MG63 (cell line): ENCODE measurements at regions not wholly inside any gene's neighbourhood (a gene's known extent, or its start where the extent isn't known, plus 50 kb on each side); places are given as distances from the start of the nearest gene placed in this dataset.
A peak's percentile ranks its signal among the peaks of the same experiment; 100 is the strongest.
"Not testable (repeated sequence)": the region's sequence is repeated elsewhere in the genome, so short reads cannot be mapped to it uniquely, and the experiment has no call there.

Experiments used
- DNase-seq: peaks from one replicate; pipeline ENCODE4 v3.0.0-alpha.2; 2020
- H3K27me3 ChIP-seq: fragments of 250-450 bp; sonication (Bioruptor Pico); 2 replicates; pipeline ENCODE4 v1.5.1; 2020; ENCODE audit warnings: mild to moderate bottlenecking, moderate library complexity
- H3K36me3 ChIP-seq: fragments of 250-450 bp; sonication (Bioruptor Pico); 2 replicates; pipeline ENCODE4 v1.5.1; 2020; ENCODE audit warnings: mild to moderate bottlenecking, moderate library complexity
- H3K4me3 ChIP-seq: fragments of 250-450 bp; sonication (Bioruptor Pico); 2 replicates; pipeline ENCODE4 v1.5.1; 2020; ENCODE audit warnings: mild to moderate bottlenecking, moderate library complexity
- H3K9me3 ChIP-seq: fragments of 250-450 bp; sonication (Bioruptor Pico); 2 replicates; pipeline ENCODE4 v1.5.1; 2020; ENCODE audit warnings: mild to moderate bottlenecking, moderate library complexity

- DNase-seq: no peak
- H3K36me3 ChIP-seq: no peaks in the 10 kb centered on the region
- H3K9me3 ChIP-seq: no peaks in the 10 kb centered on the region
- no peaks in the 10 kb centered on the region for H3K27me3 ChIP-seq
- H3K4me3 ChIP-seq: no peak overlapping the region
These were observed 221.3 kb downstream of the OPA1 start for GRCh38 chr3:193814166-193814892.

- no peak for DNase-seq
- H3K9me3 ChIP-seq: no peaks in the 10 kb centered on the region
- H3K27me3 ChIP-seq: no peaks in the 10 kb centered on the region
- no peak overlapping the region for H3K4me3 ChIP-seq
- H3K36me3 ChIP-seq: no peaks in the 10 kb centered on the region
These were observed 222.4 kb downstream of the OPA1 start for GRCh38 chr3:193815246-193816027.

GRCh38 chr3:193816028-193816395, 223.0 kb downstream of the OPA1 start:
- no peak for DNase-seq
- no peaks in the 10 kb centered on the region for H3K9me3 ChIP-seq
- H3K4me3 ChIP-seq: no peak overlapping the region
- no peaks in the 10 kb centered on the region for H3K27me3 ChIP-seq
- no peaks in the 10 kb centered on the region for H3K36me3 ChIP-seq

GRCh38 chr3:193816656-193817311, 223.8 kb downstream of the OPA1 start:
- Histone ChIP-seq H3K9me3 (no peaks in the 10 kb centered on the region), H3K4me3 (no peak overlapping the region), H3K36me3 (no peaks in the 10 kb centered on the region), H3K27me3 (no peaks in the 10 kb centered on the region)
- no peak for DNase-seq

GRCh38 chr3:193819117-193820010, 226.4 kb downstream of the OPA1 start:
- Histone ChIP-seq H3K36me3 (no peaks in the 10 kb centered on the region), H3K4me3 (no peak overlapping the region), H3K9me3 (no peaks in the 10 kb centered on the region), H3K27me3 (no peaks in the 10 kb centered on the region)
- DNase-seq: no peak

GRCh38 chr3:193821151-193821668, 228.2 kb downstream of the OPA1 start:
- H3K36me3 ChIP-seq: no peaks in the 10 kb centered on the region
- H3K4me3 ChIP-seq: no peak overlapping the region
- H3K9me3 ChIP-seq: no peaks in the 10 kb centered on the region
- no peak for DNase-seq
- no peaks in the 10 kb centered on the region for H3K27me3 ChIP-seq

GRCh38 chr3:193822492-193823212, 229.6 kb downstream of the OPA1 start:
- Histone ChIP-seq H3K9me3 (no peaks in the 10 kb centered on the region), H3K27me3 (no peaks in the 10 kb centered on the region), H3K4me3 (no peak overlapping the region), H3K36me3 (no peaks in the 10 kb centered on the region)
- DNase-seq: no peak

- H3K4me3 ChIP-seq, DNase-seq, H3K9me3 ChIP-seq, H3K36me3 ChIP-seq, H3K27me3 ChIP-seq: not testable (repeated sequence)
These were observed 230.2 kb downstream of the OPA1 start for GRCh38 chr3:193823213-193823605.

GRCh38 chr3:193824365-193824764, 231.4 kb downstream of the OPA1 start:
- H3K27me3 ChIP-seq: no peaks in the 10 kb centered on the region
- no peak overlapping the region for H3K4me3 ChIP-seq
- no peaks in the 10 kb centered on the region for H3K36me3 ChIP-seq
- no peak for DNase-seq
- no peaks in the 10 kb centered on the region for H3K9me3 ChIP-seq

- Histone ChIP-seq H3K4me3 (no peak overlapping the region), H3K27me3 (no peaks in the 10 kb centered on the region), H3K36me3 (no peaks in the 10 kb centered on the region), H3K9me3 (no peaks in the 10 kb centered on the region)
- no peak for DNase-seq
These were observed 232.6 kb downstream of the OPA1 start for GRCh38 chr3:193825617-193826016.

GRCh38 chr3:193826159-193826795, 233.3 kb downstream of the OPA1 start:
- DNase-seq: peak; percentile 78
- Histone ChIP-seq H3K36me3 (no peaks in the 10 kb centered on the region), H3K27me3 (no peaks in the 10 kb centered on the region), H3K9me3 (no peaks in the 10 kb centered on the region), H3K4me3 (no peak overlapping the region)

- Histone ChIP-seq H3K36me3 (no peaks in the 10 kb centered on the region), H3K4me3 (no peak overlapping the region), H3K27me3 (no peaks in the 10 kb centered on the region), H3K9me3 (no peaks in the 10 kb centered on the region)
- DNase-seq: no peak
These were observed 234.1 kb downstream of the OPA1 start for GRCh38 chr3:193827040-193827669.

GRCh38 chr3:193827871-193828270, 234.9 kb downstream of the OPA1 start:
- no peak for DNase-seq
- H3K36me3 ChIP-seq: no peaks in the 10 kb centered on the region
- H3K4me3 ChIP-seq: no peak overlapping the region
- H3K9me3 ChIP-seq: no peaks in the 10 kb centered on the region
- no peaks in the 10 kb centered on the region for H3K27me3 ChIP-seq

GRCh38 chr3:193828477-193828876, 235.5 kb downstream of the OPA1 start:
- Histone ChIP-seq H3K27me3 (no peaks in the 10 kb centered on the region), H3K4me3 (no peak overlapping the region), H3K9me3 (no peaks in the 10 kb centered on the region), H3K36me3 (no peaks in the 10 kb centered on the region)
- no peak for DNase-seq

- Histone ChIP-seq H3K27me3 (no peaks in the 10 kb centered on the region), H3K9me3 (no peaks in the 10 kb centered on the region), H3K4me3 (no peak overlapping the region), H3K36me3 (no peaks in the 10 kb centered on the region)
- DNase-seq: peak; percentile 58
These were observed 236.8 kb downstream of the OPA1 start for GRCh38 chr3:193829781-193830180.
